ENCODE measurements at regions not wholly inside any gene's neighbourhood (a gene's known extent, or its start where the extent isn't known, plus 50 kb on each side); places are given as distances from the start of the nearest gene placed in this dataset.

DNA sequence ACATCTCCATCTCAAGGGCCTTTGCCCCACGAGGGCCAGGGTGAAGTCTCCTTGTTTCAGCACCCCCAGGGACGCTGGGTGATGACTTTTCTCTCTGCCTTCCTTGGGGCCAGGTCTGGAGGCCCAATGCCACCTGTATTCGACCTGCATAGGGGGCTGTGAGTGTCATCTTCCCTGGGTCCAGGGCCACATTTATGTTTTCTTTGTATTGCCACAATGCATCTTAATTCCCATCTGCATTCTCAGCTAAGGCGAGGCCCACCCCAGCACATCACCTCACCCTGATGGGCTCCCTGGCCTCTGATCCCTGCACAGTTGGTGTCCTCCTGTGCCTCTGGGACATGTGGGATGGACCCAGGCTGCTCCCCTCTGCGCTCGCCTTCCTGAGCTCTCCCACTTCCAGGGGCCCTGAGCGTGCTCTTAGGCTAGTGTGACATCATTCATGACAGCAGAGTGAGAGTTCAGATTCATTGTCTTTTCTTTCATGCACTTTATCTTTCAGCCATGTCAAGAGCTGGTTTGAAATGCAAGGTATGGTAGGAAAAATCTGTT, 122.0 kb upstream of the COPS8 start:
- TF ChIP-seq, protein P1, sequence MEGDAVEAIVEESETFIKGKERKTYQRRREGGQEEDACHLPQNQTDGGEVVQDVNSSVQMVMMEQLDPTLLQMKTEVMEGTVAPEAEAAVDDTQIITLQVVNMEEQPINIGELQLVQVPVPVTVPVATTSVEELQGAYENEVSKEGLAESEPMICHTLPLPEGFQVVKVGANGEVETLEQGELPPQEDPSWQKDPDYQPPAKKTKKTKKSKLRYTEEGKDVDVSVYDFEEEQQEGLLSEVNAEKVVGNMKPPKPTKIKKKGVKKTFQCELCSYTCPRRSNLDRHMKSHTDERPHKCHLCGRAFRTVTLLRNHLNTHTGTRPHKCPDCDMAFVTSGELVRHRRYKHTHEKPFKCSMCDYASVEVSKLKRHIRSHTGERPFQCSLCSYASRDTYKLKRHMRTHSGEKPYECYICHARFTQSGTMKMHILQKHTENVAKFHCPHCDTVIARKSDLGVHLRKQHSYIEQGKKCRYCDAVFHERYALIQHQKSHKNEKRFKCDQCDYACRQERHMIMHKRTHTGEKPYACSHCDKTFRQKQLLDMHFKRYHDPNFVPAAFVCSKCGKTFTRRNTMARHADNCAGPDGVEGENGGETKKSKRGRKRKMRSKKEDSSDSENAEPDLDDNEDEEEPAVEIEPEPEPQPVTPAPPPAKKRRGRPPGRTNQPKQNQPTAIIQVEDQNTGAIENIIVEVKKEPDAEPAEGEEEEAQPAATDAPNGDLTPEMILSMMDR (IDR thresholded peaks at IDR 0.05) = no peak
- TF ChIP-seq POLR2A (IDR thresholded peaks at IDR 0.05) = no peak
